Liver (tissue), 3 donors: ENCODE measurements at regions not wholly inside any gene's neighbourhood (a gene's known extent, or its start where the extent isn't known, plus 50 kb on each side); places are given as distances from the start of the nearest gene placed in this dataset.

ENCODE experiments used
- EGR1 ChIP-seq, 2 donors: IDR thresholded peaks; 2 replicates each; pipeline ENCODE4 v1.6.1; 2016 to 2018; ENCODE audit warnings: antibody characterized with exemption in 2 of 2, low read depth in 2 of 2
- GABPA ChIP-seq, 2 donors: IDR thresholded peaks in 1 of 2; conservative IDR thresholded peaks in 1 of 2; 2 replicates each; pipeline ENCODE4 v1.6.1; 2016; ENCODE audit warnings: antibody characterized with exemption in 2 of 2, mild to moderate bottlenecking in 1 of 2, moderate library complexity in 1 of 2
- TAF1 ChIP-seq: conservative IDR thresholded peaks from 2 replicates; pipeline ENCODE4 v1.6.1; 2016; ENCODE audit warnings: antibody characterized with exemption, mild to moderate bottlenecking
- ZBTB33 ChIP-seq: IDR thresholded peaks from 2 replicates; pipeline ENCODE4 v1.6.1; 2016; ENCODE audit warnings: antibody characterized with exemption
- TF ChIP-seq, protein P1 (sequence below): fragments of 150-350 bp; IDR thresholded peaks from 2 replicates; pipeline ENCODE4 v1.5.1; 2017; ENCODE audit warnings: improper control_type of control experiment, low read depth, low read length; ENCODE audit not compliant: missing input control
- donor health status: healthy.
- donor health status: healthy.

- TF ChIP-seq, protein P1, sequence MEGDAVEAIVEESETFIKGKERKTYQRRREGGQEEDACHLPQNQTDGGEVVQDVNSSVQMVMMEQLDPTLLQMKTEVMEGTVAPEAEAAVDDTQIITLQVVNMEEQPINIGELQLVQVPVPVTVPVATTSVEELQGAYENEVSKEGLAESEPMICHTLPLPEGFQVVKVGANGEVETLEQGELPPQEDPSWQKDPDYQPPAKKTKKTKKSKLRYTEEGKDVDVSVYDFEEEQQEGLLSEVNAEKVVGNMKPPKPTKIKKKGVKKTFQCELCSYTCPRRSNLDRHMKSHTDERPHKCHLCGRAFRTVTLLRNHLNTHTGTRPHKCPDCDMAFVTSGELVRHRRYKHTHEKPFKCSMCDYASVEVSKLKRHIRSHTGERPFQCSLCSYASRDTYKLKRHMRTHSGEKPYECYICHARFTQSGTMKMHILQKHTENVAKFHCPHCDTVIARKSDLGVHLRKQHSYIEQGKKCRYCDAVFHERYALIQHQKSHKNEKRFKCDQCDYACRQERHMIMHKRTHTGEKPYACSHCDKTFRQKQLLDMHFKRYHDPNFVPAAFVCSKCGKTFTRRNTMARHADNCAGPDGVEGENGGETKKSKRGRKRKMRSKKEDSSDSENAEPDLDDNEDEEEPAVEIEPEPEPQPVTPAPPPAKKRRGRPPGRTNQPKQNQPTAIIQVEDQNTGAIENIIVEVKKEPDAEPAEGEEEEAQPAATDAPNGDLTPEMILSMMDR, result no peak
- no peak for TF ChIP-seq GABPA (IDR thresholded peaks at IDR 0.05 in 1 of 2, conservative IDR thresholded peaks at IDR 0.05 in 1 of 2)
- TF ChIP-seq TAF1, result no peak
- no peak for TF ChIP-seq ZBTB33
- no peak for TF ChIP-seq EGR1 (IDR thresholded peaks at IDR 0.05; ENCODE audit: low read depth in 2 of 2)
These were observed 139.8 kb upstream of the ELAC2 start for GRCh38 chr17:13157656-13158055.
